ENCODE measurements at regions not wholly inside any gene's neighbourhood (a gene's known extent, or its start where the extent isn't known, plus 50 kb on each side); places are given as distances from the start of the nearest gene placed in this dataset.
"Not testable (repeated sequence)": the region's sequence is repeated elsewhere in the genome, so short reads cannot be mapped to it uniquely, and the experiment has no call there.

DNA sequence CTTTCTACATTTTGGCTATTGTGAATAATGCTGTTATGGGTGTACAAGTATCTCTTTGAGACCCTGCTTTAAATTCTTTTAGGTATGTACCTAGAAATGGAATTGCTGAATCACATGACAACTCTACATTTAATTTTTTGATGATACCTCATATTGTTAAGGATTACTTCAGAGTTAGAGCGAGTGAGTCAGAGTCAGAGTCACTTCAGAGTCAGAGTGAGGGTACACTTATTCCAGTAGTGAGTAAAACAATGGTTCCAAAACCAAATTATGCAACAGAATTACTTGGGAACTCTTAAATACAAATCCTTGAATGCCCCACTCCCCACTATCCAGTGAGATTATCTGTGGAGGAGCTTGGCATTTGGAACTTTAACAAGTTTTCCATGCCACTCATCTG is 50.3 kb upstream of the SNRK start:
- no peaks in the 10 kb centered on the region for H3K4me1 ChIP-seq (replicated peaks in 1 of 2)
- no peak overlapping the region for H3K27ac ChIP-seq
- ATAC-seq (replicated peaks in 6 of 8): no peak
- WGBS, 10 experiments: 50 to 100% (median 83%) methylated on average over 1 of the region's 1 CpG; no CpG with 5 or more reads in 3 of the 10 experiments
- no peak overlapping the region for H3K4me3 ChIP-seq
- in situ Hi-C loops (cut with MboI; ENCODE audit: low pct_unique_long_range_greater_than_20kb in 2 of 9, low sequenced_read_pairs in 9 of 9, unreplicated experiment in 9 of 9): loop anchor here in 1 of 9 experiments (25.0 kb wide), 1 partner anchor 276 kb away; no protein-coding TSS in a partner anchor

DNA sequence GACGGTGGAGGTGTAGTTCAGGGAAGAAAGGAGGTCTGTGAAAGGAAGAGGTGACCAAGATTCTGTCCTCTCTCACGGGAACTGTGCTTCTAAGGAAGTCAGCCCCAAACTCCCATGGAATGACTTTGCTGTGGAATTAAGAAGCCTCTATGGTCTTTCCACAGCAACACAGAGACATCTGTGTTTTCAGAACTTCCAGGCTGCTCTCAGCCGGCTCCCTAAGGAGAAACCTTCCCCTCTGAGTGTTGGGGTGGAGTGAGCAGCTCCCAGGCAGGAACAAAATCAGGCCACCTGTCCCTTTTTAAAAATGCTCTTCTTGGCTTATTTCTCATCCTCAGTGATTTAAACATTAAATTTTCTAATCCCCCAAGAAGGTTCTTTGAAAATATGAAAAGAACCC is 53.3 kb upstream of the SNRK start:
- in situ Hi-C loops (cut with MboI; ENCODE audit: low pct_unique_long_range_greater_than_20kb in 2 of 9, low sequenced_read_pairs in 9 of 9, unreplicated experiment in 9 of 9): loop anchor here in 1 of 9 experiments (25.0 kb wide), 1 partner anchor 279 kb away; no protein-coding TSS in a partner anchor
- no peak for ATAC-seq (replicated peaks in 6 of 8)
- Histone ChIP-seq H3K4me1 (replicated peaks in 1 of 2) (no peaks in the 10 kb centered on the region), H3K4me3 (no peak overlapping the region), H3K27ac (no peak overlapping the region)
- 52 to 100% (median 74%) methylated on average over 1 to 3 of the region's 3 CpGs; no CpG with 5 or more reads in 1 of the 10 experiments for WGBS, 10 experiments

DNA sequence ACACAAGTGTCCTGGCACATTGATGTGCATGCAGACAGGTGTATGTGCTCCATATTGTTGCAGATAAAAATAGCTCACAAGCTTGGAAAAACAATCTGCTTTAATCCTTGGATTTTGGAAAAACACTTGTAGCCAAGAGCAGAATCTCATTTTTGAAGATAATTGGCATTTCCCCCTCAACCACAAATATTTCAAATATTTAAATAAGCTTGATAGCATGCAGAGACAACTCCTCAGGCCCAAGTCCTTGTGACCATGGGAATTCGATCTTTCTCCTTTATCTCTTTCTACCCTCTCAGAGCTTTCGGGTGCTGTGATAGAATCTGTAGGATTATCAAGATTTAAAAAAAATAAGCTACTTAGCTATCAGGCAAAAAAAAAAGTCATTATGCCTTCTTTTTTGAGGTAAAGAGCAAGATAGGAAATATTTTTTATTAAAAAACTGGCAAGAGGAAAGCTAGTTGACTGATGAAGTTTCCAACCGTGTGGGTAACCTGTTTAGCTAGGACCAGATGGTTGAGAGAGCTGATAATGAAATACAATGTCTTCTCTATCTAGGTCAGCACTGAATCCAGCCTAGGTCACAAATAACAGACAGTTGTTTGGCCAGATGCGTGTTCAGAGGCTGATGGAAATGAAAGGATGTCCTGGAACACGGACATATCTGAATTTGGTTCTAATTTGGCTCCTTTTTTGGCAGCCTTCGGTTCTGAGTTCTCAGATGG is 54.9 kb upstream of the SNRK start:
- WGBS, 10 experiments: 16 to 98% (median 71%) methylated on average over 1 to 6 of the region's 6 CpGs
- in situ Hi-C loops (cut with MboI; ENCODE audit: low pct_unique_long_range_greater_than_20kb in 2 of 9, low sequenced_read_pairs in 9 of 9, unreplicated experiment in 9 of 9): loop anchor here in 1 of 9 experiments (25.0 kb wide), 1 partner anchor 281 kb away; no protein-coding TSS in a partner anchor
- Histone ChIP-seq H3K4me1 (replicated peaks in 1 of 2) (no peaks in the 10 kb centered on the region), H3K4me3 (no peak overlapping the region), H3K27ac (no peak overlapping the region)
- no peak for ATAC-seq (replicated peaks in 6 of 8)

DNA sequence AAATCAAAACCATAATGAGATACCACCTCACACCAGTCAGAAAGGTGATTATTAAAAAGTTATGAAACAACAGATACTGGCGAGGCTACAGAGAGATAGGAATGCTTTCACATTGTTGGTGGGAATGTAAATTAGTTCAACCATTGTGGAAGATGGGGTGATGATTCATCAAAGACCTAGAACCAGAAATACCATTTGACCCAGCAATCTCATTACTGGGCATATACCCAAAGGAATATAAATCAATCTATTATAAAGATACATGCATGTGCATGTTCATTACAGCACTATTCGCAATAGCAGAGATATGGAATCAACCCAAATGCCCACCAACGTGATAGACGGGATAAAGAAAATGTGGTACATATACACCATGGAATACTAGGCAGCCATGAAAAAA is 56.5 kb upstream of the SNRK start:
- WGBS, 10 experiments: 66 to 100% (median 89%) methylated on average over 2 to 4 of the region's 4 CpGs; no CpG with 5 or more reads in 1 of the 10 experiments
- not testable (repeated sequence) for H3K4me3 ChIP-seq; H3K4me1 ChIP-seq (replicated peaks in 1 of 2); ATAC-seq (replicated peaks in 6 of 8); H3K27ac ChIP-seq
- in situ Hi-C loops (cut with MboI; ENCODE audit: low pct_unique_long_range_greater_than_20kb in 2 of 9, low sequenced_read_pairs in 9 of 9, unreplicated experiment in 9 of 9): loop anchor here in 1 of 9 experiments (25.0 kb wide), 1 partner anchor 282 kb away; no protein-coding TSS in a partner anchor

DNA sequence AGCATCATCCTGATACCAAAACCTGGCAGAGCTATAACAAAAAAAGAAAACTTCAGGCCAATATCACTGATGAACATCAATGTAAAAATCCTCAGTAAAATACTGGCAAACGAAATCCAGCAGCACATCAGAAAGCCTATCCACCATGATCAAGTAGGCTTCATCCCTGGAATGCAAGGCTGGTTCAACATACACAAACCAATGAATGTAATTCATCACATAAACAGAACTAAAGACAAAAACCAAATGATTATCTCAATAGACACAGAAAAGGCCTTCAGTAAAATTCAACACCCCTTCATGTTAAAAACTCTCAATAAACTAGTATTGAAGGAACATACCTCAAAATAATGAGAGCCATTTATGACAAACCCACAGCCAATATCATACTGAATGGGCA is 58.7 kb upstream of the SNRK start:
- in situ Hi-C loops (cut with MboI; ENCODE audit: low pct_unique_long_range_greater_than_20kb in 2 of 9, low sequenced_read_pairs in 9 of 9, unreplicated experiment in 9 of 9): loop anchor here in 1 of 9 experiments (25.0 kb wide), 1 partner anchor 285 kb away; no protein-coding TSS in a partner anchor
- not testable (repeated sequence) for H3K4me1 ChIP-seq (replicated peaks in 1 of 2); ATAC-seq (replicated peaks in 6 of 8); H3K27ac ChIP-seq; H3K4me3 ChIP-seq
- WGBS, 10 experiments: 0 to 67% (median 33%) methylated on average over 1 of the region's 1 CpG; no CpG with 5 or more reads in 3 of the 10 experiments

DNA sequence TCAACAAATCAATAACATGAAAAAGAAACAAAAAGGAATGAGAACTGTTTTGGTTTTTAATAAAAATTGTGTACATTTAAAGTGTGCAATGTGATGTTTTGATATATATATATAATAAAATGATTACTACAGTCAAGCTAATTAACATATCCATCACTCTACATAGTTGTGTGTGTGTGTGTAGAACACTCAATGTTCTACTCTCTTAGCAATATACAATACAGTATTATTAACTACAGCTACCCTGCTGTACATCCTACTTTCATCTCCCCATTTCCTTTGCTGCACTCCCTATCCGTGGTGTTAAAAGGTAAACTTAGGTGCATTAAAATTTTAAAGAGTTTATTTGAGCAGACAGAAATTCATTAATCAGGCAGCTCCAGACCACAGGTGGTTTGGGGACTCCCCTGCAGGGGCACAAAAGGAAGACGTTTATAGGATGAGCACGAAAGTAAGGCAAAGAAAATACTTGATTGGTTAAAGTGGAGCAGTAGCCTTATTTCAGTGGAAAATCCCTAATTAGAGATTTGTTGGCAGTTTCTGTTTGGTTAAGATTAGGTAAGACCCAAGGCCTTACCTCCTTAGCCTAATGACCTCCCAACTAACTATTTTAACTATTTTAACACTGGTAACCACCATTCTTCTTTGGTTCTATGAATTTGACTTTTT is 61.8 kb upstream of the SNRK start:
- Histone ChIP-seq H3K4me3 (no peak overlapping the region), H3K4me1 (replicated peaks in 1 of 2) (no peaks in the 10 kb centered on the region), H3K27ac (no peak overlapping the region)
- in situ Hi-C loops (cut with MboI; ENCODE audit: low pct_unique_long_range_greater_than_20kb in 2 of 9, low sequenced_read_pairs in 9 of 9, unreplicated experiment in 9 of 9): loop anchor here in 1 of 9 experiments (25.0 kb wide), 1 partner anchor 288 kb away; no protein-coding TSS in a partner anchor
- ATAC-seq (replicated peaks in 6 of 8): no peak
- 57 to 100% (median 85%) methylated on average over 1 to 3 of the region's 3 CpGs; no CpG with 5 or more reads in 1 of the 10 experiments for WGBS, 10 experiments

DNA sequence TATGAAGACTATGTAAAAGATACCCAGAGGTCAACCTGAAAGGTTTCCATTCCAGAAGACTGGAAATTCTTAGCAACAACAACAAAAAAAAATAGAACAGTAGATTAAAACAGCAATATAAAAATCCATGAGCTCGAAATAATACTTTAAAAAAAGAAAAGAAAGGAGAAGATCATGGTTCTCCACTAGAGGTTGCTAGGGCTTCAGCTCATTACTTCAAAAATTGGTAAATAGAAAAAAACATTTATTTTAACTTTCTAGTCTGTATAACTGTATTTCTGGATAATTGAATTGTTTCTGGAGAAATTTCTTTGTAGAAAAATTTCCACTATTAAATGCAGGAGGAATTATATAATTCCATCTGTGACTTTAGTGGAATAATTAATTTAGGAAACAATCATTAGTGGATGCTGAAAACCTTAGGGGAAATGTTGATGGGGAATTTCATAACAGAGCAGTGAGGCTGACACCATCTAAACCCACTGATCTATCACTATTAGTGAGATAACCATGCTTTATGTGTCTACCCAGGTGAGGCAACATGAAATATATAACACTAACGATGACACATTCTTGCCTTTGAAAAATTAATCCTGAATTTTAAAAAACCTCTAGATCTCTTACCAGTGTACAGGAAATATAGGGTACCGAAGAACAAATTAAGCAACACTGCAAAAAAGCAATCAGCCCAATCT is 62.5 kb upstream of the SNRK start:
- Histone ChIP-seq H3K4me3 (no peak overlapping the region), H3K4me1 (replicated peaks in 1 of 2) (no peaks in the 10 kb centered on the region), H3K27ac (no peak overlapping the region)
- in situ Hi-C loops (cut with MboI; ENCODE audit: low pct_unique_long_range_greater_than_20kb in 2 of 9, low sequenced_read_pairs in 9 of 9, unreplicated experiment in 9 of 9): no loop called here
- peak in 1 of 8 experiments; percentile 46 for ATAC-seq (replicated peaks in 6 of 8)
- 44 to 97% (median 62%) methylated on average over 2 to 3 of the region's 3 CpGs for WGBS, 10 experiments

DNA sequence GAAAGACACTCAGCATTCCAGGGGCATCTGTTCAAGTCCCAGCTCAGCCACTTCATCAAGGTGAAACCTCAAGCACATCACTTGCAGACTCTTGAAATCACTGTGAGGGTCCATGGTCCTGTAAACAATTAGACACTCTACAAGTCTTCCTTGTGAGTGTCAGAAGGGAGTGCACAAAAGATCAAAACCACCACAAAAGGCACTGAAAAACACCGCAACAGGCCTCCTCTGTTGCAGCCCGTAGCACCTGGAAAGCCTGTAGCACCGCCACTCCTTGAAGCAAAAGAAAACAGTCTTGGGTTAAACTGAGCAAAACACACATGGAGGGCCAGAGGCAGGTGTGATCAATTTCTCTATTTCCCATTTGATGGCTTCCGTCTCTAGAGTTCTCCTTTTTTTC is 63.8 kb upstream of the SNRK start:
- Histone ChIP-seq H3K27ac (no peak overlapping the region), H3K4me3 (no peak overlapping the region), H3K4me1 (replicated peaks in 1 of 2) (no peaks in the 10 kb centered on the region)
- WGBS, 10 experiments: 90 to 100% (median 97%) methylated on average over 1 to 4 of the region's 4 CpGs; no CpG with 5 or more reads in 2 of the 10 experiments
- in situ Hi-C loops (cut with MboI; ENCODE audit: low pct_unique_long_range_greater_than_20kb in 2 of 9, low sequenced_read_pairs in 9 of 9, unreplicated experiment in 9 of 9): no loop called here
- ATAC-seq (replicated peaks in 6 of 8): no peak

DNA sequence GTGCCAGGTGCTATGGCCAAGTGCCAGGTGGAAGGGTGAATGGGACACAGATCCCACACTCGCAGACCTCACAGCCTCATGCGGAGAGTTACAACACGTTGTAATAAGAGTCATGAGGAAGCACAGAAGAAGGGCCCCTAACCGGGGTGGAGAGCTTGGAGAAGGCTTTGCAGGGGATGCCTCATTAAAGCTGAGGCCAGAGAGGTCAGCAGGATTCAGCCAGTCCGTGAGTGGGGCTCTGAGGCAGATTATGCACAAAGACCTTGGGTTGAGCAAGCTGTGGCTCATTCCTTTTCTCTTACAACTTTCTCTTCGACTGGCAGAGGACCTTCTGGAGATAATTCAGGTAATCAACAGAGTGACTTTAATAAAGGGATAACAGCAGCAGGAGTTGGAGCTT is 65.3 kb upstream of the SNRK start:
- no peak overlapping the region for H3K4me3 ChIP-seq

DNA sequence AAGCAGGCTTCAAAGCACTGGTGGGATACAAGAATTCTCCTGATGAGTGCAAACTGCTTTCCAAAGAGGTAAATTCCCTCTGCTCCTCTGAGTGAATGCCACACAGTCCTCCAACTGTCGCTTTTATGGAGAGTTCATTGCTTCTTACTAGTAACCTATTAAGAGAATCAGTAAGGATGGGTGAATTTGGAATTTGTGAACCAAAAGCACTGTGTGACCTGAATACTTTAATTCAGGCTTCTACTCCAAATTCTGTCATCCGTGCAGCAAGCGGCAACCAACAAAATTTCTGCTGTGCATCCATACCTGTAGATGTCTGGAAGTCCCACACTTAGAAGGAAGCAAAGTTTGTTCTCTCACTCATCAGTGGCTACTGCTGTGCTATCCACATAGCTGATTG is 66.7 kb upstream of the SNRK start:
- in situ Hi-C loops (cut with MboI; ENCODE audit: low pct_unique_long_range_greater_than_20kb in 2 of 9, low sequenced_read_pairs in 9 of 9, unreplicated experiment in 9 of 9): no loop called here
- no peak for ATAC-seq (replicated peaks in 6 of 8)
- Histone ChIP-seq H3K4me1 (replicated peaks in 1 of 2) (no peaks in the 10 kb centered on the region), H3K4me3 (no peak overlapping the region), H3K27ac (no peak overlapping the region)
- 81 to 100% (median 87%) methylated on average over 2 to 3 of the region's 3 CpGs; no CpG with 5 or more reads in 5 of the 10 experiments for WGBS, 10 experiments

More for the DNA sequence above, 65.3 kb upstream of the SNRK start:
- H3K4me1 ChIP-seq (replicated peaks in 1 of 2): no peaks in the 10 kb centered on the region
- WGBS, 10 experiments: 17 to 70% (median 55%) methylated on average over 1 to 5 of the region's 6 CpGs; no CpG with 5 or more reads in 2 of the 10 experiments
- in situ Hi-C loops (cut with MboI; ENCODE audit: low pct_unique_long_range_greater_than_20kb in 2 of 9, low sequenced_read_pairs in 9 of 9, unreplicated experiment in 9 of 9): no loop called here
- peak in 2 of 8 experiments; percentile 38 to 46 for ATAC-seq (replicated peaks in 6 of 8)
- no peak overlapping the region for H3K27ac ChIP-seq

DNA sequence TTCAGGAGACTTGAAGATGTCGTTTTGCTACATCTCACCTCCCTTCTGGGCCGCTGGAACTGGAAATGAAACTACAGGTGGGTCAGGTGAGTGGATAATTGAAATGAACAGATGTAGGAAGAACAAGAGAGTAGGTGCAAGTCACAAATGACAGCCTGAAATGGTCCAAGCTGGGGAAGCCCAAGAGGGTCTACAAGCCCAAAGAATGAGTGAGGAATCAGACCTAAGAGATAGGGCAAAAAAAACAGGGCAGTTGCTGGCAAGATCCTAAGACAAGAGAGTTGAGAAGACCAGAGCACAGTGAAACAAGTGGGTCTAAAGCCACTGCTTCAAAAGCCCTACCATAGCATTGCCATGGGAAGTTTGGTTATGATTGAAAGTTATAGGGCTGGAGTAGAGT is 67.4 kb upstream of the SNRK start:
- 67 to 100% (median 70%) methylated on average over 1 to 2 of the region's 2 CpGs; no CpG with 5 or more reads in 4 of the 10 experiments for WGBS, 10 experiments
- H3K4me3 ChIP-seq: no peak overlapping the region
- H3K4me1 ChIP-seq (replicated peaks in 1 of 2): no peaks in the 10 kb centered on the region
- no peak for ATAC-seq (replicated peaks in 6 of 8)
- in situ Hi-C loops (cut with MboI; ENCODE audit: low pct_unique_long_range_greater_than_20kb in 2 of 9, low sequenced_read_pairs in 9 of 9, unreplicated experiment in 9 of 9): no loop called here
- no peak overlapping the region for H3K27ac ChIP-seq

DNA sequence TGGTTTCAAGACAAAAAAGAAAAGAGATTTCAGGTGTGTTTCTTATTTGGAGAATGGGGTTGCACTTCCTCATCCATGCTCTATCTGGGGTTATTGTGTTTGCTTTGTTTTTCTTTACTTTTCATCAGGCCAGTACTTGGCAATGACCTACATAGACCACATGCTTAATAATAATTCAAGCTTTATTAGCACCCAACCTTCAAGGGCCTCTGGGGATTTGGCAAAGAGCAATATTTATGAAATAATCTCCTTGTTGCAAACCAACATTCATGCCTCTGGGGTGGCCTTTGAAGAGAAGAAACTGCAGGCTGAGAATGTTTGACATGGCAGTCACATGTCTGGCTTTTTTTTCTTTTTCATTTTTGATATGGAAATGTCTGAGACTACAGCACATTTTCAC is 68.2 kb upstream of the SNRK start:
- Histone ChIP-seq H3K4me1 (replicated peaks in 1 of 2) (no peaks in the 10 kb centered on the region), H3K27ac (no peak overlapping the region), H3K4me3 (no peak overlapping the region)
- in situ Hi-C loops (cut with MboI; ENCODE audit: low pct_unique_long_range_greater_than_20kb in 2 of 9, low sequenced_read_pairs in 9 of 9, unreplicated experiment in 9 of 9): no loop called here
- no peak for ATAC-seq (replicated peaks in 6 of 8)

DNA sequence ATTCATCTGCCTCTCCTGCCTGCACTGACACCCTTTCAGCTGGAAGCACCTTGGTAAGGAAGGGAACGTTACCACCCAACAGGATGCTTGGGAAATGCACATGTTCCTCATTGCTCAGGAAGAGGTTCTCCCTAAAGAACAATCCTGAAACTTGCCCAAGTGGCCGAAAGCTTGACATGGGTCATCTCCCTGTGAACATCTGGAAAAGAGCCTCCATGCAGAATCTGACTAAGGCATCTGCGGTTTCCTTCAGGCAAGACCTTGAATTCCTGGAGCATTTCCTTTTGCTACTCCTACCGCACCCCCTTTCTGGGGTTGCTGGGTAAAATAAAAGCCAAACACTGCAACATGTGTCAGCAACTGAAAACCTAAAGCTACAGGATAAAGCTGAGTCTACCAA is 68.7 kb upstream of the SNRK start:
- Histone ChIP-seq H3K27ac (no peak overlapping the region), H3K4me1 (replicated peaks in 1 of 2) (no peaks in the 10 kb centered on the region), H3K4me3 (no peak overlapping the region)
- ATAC-seq (replicated peaks in 6 of 8): no peak
- in situ Hi-C loops (cut with MboI; ENCODE audit: low pct_unique_long_range_greater_than_20kb in 2 of 9, low sequenced_read_pairs in 9 of 9, unreplicated experiment in 9 of 9): no loop called here
- 33 to 90% (median 73%) methylated on average over 1 to 4 of the region's 4 CpGs; no CpG with 5 or more reads in 2 of the 10 experiments for WGBS, 10 experiments

Measured in motor neuron (in vitro differentiated cells).